Islet precursor cell (in vitro differentiated cells): ENCODE measurements at regions not wholly inside any gene's neighbourhood (a gene's known extent, or its start where the extent isn't known, plus 50 kb on each side); places are given as distances from the start of the nearest gene placed in this dataset.

ENCODE experiments used
- DNase-seq: peaks from one replicate; pipeline ENCODE4 v3.0.0-alpha.2; 2018

GRCh38 chr12:100741084-100741711, 53.4 kb upstream of the ANO4 start:
- DNase-seq, result no peak

GRCh38 chr12:100743060-100743459, 51.5 kb upstream of the ANO4 start:
- no peak for DNase-seq
